ENCODE measurements at regions not wholly inside any gene's neighbourhood (a gene's known extent, or its start where the extent isn't known, plus 50 kb on each side); places are given as distances from the start of the nearest gene placed in this dataset.

- Histone ChIP-seq H3K9me3 (replicated peaks in 1 of 11) (no peaks in the 10 kb centered on the region), H3K27me3 (no peaks in the 10 kb centered on the region), H3K4me3 (no peak overlapping the region), H3K9ac (no peak overlapping the region), H4K20me1 (no peaks in the 10 kb centered on the region), H3K4me1 (peaks cover 0 to 30% (median 10%) of the 10 kb centered on the region in 10 experiments; a peak in 11 of 20 replicates), H3K4me2 (peak overlapping the region in 1 of 11 experiments; percentile 4; a peak in 2 of 22 replicates), H3K36me3 (no peaks in the 10 kb centered on the region), H3K27ac (peak overlapping the region in 3 of 11 experiments; percentile 30 to 69 (median 52); a peak in 6 of 22 replicates)
- TF ChIP-seq Cebpa-rat (IDR thresholded peaks at IDR 0.05), result no peak
Observed at GRCh38 chr10:85448716-85449115, 917.9 kb downstream of the GRID1 start.

GRCh38 chr10:85454386-85454785 lies 912.2 kb downstream of the GRID1 start:
- no peak overlapping the region for H3K4me2 ChIP-seq
- TF ChIP-seq Cebpa-rat (IDR thresholded peaks at IDR 0.05), result no peak
- no peaks in the 10 kb centered on the region for H4K20me1 ChIP-seq
- no peak overlapping the region for H3K4me3 ChIP-seq
- no peaks in the 10 kb centered on the region for H3K9me3 ChIP-seq (replicated peaks in 1 of 11)
- no peak overlapping the region for H3K9ac ChIP-seq
- no peaks in the 10 kb centered on the region for H3K36me3 ChIP-seq
- no peak overlapping the region for H3K27ac ChIP-seq
- no peaks in the 10 kb centered on the region for H3K27me3 ChIP-seq
- no peaks in the 10 kb centered on the region; a peak in 1 of 20 replicates for H3K4me1 ChIP-seq

DNA sequence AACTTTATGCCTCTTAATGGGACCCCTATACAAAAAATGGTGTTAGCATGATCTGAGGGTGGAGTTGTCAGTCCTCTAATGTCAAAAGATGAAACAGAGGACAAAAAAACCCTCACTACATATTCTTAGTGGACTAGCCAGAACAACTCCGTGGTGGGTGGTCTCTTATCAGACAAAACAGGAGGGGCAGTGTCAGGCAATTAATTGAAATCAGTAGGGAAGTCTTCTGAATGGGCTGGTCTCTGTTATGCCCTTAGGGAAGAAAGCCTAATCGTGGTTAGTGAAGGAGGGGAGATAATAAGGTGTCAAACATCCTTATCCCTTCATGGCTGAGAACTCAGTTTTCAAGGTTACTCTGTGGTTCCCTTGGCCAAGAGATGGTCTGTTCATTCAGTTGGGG lies 909.4 kb downstream of the GRID1 start:
- Histone ChIP-seq H3K27ac (no peak overlapping the region), H3K4me2 (no peak overlapping the region), H3K4me3 (no peak overlapping the region), H3K27me3 (no peaks in the 10 kb centered on the region), H4K20me1 (no peaks in the 10 kb centered on the region), H3K36me3 (no peaks in the 10 kb centered on the region), H3K9me3 (replicated peaks in 1 of 11) (no peaks in the 10 kb centered on the region), H3K4me1 (no peaks in the 10 kb centered on the region), H3K9ac (no peak overlapping the region)
- no peak for TF ChIP-seq Cebpa-rat (IDR thresholded peaks at IDR 0.05)

GRCh38 chr10:85458324-85458723 lies 908.3 kb downstream of the GRID1 start:
- no peaks in the 10 kb centered on the region for H4K20me1 ChIP-seq
- no peaks in the 10 kb centered on the region for H3K36me3 ChIP-seq
- no peak for TF ChIP-seq Cebpa-rat (IDR thresholded peaks at IDR 0.05)
- no peaks in the 10 kb centered on the region for H3K27me3 ChIP-seq
- no peak overlapping the region for H3K4me2 ChIP-seq
- no peak overlapping the region for H3K4me3 ChIP-seq
- no peaks in the 10 kb centered on the region for H3K9me3 ChIP-seq (replicated peaks in 1 of 11)
- H3K27ac ChIP-seq, result no peak overlapping the region
- no peak overlapping the region for H3K9ac ChIP-seq
- no peaks in the 10 kb centered on the region for H3K4me1 ChIP-seq

- no peak overlapping the region for H3K27ac ChIP-seq
- H3K9ac ChIP-seq, result no peak overlapping the region
- H4K20me1 ChIP-seq, result no peaks in the 10 kb centered on the region
- no peaks in the 10 kb centered on the region for H3K36me3 ChIP-seq
- no peak overlapping the region for H3K4me2 ChIP-seq
- TF ChIP-seq Cebpa-rat (IDR thresholded peaks at IDR 0.05), result no peak
- no peak overlapping the region for H3K4me3 ChIP-seq
- no peaks in the 10 kb centered on the region for H3K9me3 ChIP-seq (replicated peaks in 1 of 11)
- H3K27me3 ChIP-seq, result no peaks in the 10 kb centered on the region
- H3K4me1 ChIP-seq, result no peaks in the 10 kb centered on the region
Observed at GRCh38 chr10:85459906-85460305, 906.7 kb downstream of the GRID1 start.

DNA sequence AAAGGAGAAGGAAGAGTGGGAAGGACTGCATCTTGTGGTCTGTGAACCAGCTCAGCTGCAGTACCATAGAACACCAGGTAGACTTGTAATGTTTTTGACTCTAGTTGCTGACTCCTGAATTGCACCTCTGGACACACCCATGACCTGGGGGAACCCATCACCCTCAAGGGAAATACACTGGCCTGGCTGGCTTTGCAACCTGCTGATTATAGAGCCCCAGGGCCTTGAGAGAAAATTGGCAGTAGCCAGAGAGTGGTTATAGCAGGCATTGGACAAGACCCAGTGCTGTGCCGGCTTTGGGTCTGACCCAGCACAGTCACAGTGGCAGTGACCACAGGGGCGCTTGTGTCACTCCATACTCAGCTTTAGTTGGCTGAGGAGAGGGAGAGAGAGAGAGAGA lies 902.3 kb downstream of the GRID1 start:
- no peak for TF ChIP-seq Cebpa-rat (IDR thresholded peaks at IDR 0.05)
- Histone ChIP-seq H3K27ac (no peak overlapping the region), H4K20me1 (no peaks in the 10 kb centered on the region), H3K9me3 (replicated peaks in 1 of 11) (no peaks in the 10 kb centered on the region; a peak in 1 of 22 replicates), H3K4me1 (no peaks in the 10 kb centered on the region), H3K4me2 (no peak overlapping the region), H3K9ac (no peak overlapping the region), H3K27me3 (no peaks in the 10 kb centered on the region), H3K4me3 (no peak overlapping the region), H3K36me3 (no peaks in the 10 kb centered on the region)

GRCh38 chr10:85477979-85478378 lies 888.6 kb downstream of the GRID1 start:
- H3K9ac ChIP-seq, result no peak overlapping the region
- H3K36me3 ChIP-seq, result no peaks in the 10 kb centered on the region
- H3K9me3 ChIP-seq (replicated peaks in 1 of 11), result peaks cover 0 to 3% (median 0%) of the 10 kb centered on the region in 11 experiments; a peak in 1 of 22 replicates
- H3K27me3 ChIP-seq, result no peaks in the 10 kb centered on the region
- H3K4me1 ChIP-seq, result no peaks in the 10 kb centered on the region
- H3K4me3 ChIP-seq, result no peak overlapping the region
- no peak overlapping the region for H3K27ac ChIP-seq
- no peak for TF ChIP-seq Cebpa-rat (IDR thresholded peaks at IDR 0.05)
- no peak overlapping the region for H3K4me2 ChIP-seq
- H4K20me1 ChIP-seq, result no peaks in the 10 kb centered on the region

- Histone ChIP-seq H3K4me2 (no peak overlapping the region), H3K27me3 (no peaks in the 10 kb centered on the region), H3K36me3 (no peaks in the 10 kb centered on the region), H3K27ac (no peak overlapping the region), H3K4me1 (peaks cover 0 to 11% (median 0%) of the 10 kb centered on the region in 10 experiments; a peak in 2 of 20 replicates), H4K20me1 (no peaks in the 10 kb centered on the region), H3K4me3 (no peak overlapping the region), H3K9ac (no peak overlapping the region), H3K9me3 (replicated peaks in 1 of 11) (peaks cover 4 to 12% (median 6%) of the 10 kb centered on the region in 11 experiments; a peak in 14 of 22 replicates)
- TF ChIP-seq Cebpa-rat (IDR thresholded peaks at IDR 0.05), result no peak
Observed at GRCh38 chr10:85490431-85490830, 876.2 kb downstream of the GRID1 start.

GRCh38 chr10:85491652-85492051 lies 874.9 kb downstream of the GRID1 start:
- no peak overlapping the region for H3K4me2 ChIP-seq
- no peak overlapping the region for H3K9ac ChIP-seq
- H3K36me3 ChIP-seq, result no peaks in the 10 kb centered on the region
- peaks cover 0 to 4% (median under 1%) of the 10 kb centered on the region in 11 experiments; a peak in 8 of 22 replicates for H3K9me3 ChIP-seq (replicated peaks in 1 of 11)
- H3K27me3 ChIP-seq, result no peaks in the 10 kb centered on the region
- H3K4me3 ChIP-seq, result no peak overlapping the region
- H4K20me1 ChIP-seq, result no peaks in the 10 kb centered on the region
- H3K27ac ChIP-seq, result no peak overlapping the region
- TF ChIP-seq Cebpa-rat (IDR thresholded peaks at IDR 0.05), result no peak
- H3K4me1 ChIP-seq, result peaks cover 0 to 11% (median 0%) of the 10 kb centered on the region in 10 experiments; a peak in 2 of 20 replicates

DNA sequence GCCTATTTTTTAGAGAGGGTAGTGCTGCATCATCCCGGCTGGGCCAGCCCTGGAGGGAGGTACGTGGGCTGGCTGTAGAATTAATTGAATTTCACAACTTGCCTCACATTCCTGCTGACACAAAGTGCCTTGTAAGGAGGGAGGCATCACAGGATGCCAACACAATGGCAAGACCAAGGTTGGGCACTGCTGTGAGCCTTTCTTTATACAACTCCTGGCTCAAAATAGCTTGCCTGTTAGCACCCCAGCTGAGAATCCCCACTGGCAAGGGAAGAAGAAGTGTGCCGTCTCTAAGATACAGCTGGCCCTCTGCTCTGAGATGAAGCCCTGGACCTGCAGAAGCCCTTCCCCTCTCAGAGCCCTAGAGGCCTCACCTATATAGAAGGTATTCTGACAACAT lies 873.9 kb downstream of the GRID1 start:
- TF ChIP-seq Cebpa-rat (IDR thresholded peaks at IDR 0.05), result no peak
- no peaks in the 10 kb centered on the region for H3K9me3 ChIP-seq (replicated peaks in 1 of 11)
- peaks cover 0 to 11% (median 0%) of the 10 kb centered on the region in 10 experiments; a peak in 2 of 20 replicates for H3K4me1 ChIP-seq
- H3K4me2 ChIP-seq, result no peak overlapping the region
- no peaks in the 10 kb centered on the region for H3K36me3 ChIP-seq
- no peak overlapping the region for H3K27ac ChIP-seq
- no peaks in the 10 kb centered on the region for H3K27me3 ChIP-seq
- H4K20me1 ChIP-seq, result no peaks in the 10 kb centered on the region
- no peak overlapping the region for H3K9ac ChIP-seq
- no peak overlapping the region for H3K4me3 ChIP-seq

Data from BLaER1 treated with 17β-estradiol and CSF1 and Interleukin-3, amounts not matched to agents 10 nM and 100 nM (cell line).